ENCODE measurements at regions not wholly inside any gene's neighbourhood (a gene's known extent, or its start where the extent isn't known, plus 50 kb on each side); places are given as distances from the start of the nearest gene placed in this dataset.

GRCh38 chr12:76633415-76633814, 73.8 kb upstream of the OSBPL8 start:
- no TSS peak for BruUV-seq (replicated peaks)
- Histone ChIP-seq H3K4me1 (ENCODE audit: control insufficient read depth in 1 of 2, insufficient read depth in 2 of 2, low read length in 2 of 2) (peaks cover 0 to 11% of the 10 kb centered on the region in 2 experiments; a peak in 2 of 4 replicates), H3K9me3 (ENCODE audit: control insufficient read depth in 1 of 2, insufficient read depth in 1 of 2, low read depth in 1 of 2, low read length in 2 of 2) (no peaks in the 10 kb centered on the region), H3K9me2 (ENCODE audit: insufficient read depth) (no peaks in the 10 kb centered on the region), H3K79me2 (ENCODE audit: insufficient read depth, low read length) (no peaks in the 10 kb centered on the region), H3K9ac (ENCODE audit: low read length) (no peak overlapping the region), H3K4me2 (ENCODE audit: low read length) (no peak overlapping the region), H3K4me3 (replicated peaks in 1 of 2; ENCODE audit: low read depth in 1 of 2, low read length in 2 of 2) (no peak overlapping the region), H3K36me3 (ENCODE audit: control insufficient read depth in 1 of 2, insufficient read depth in 2 of 2, low read length in 2 of 2) (no peaks in the 10 kb centered on the region), H3K27ac (ENCODE audit: low read depth, low read length) (no peak overlapping the region), H4K20me1 (ENCODE audit: insufficient read depth) (no peaks in the 10 kb centered on the region), H2AFZ (ENCODE audit: low read depth, low read length, poor library complexity, severe bottlenecking) (no peak overlapping the region), H3K27me3 (ENCODE audit: insufficient read depth, low read length) (no peaks in the 10 kb centered on the region)
- intact Hi-C loops (cut with micrococcal nuclease): no loop called here
- DNase-seq (ENCODE audit: low read depth, low spot score): no peak
- TF ChIP-seq ZBTB33 (IDR thresholded peaks at IDR 0.05; ENCODE audit: extremely low read depth, insufficient replicate concordance, low read length) (no peak), JUND (IDR thresholded peaks at IDR 0.05) (no peak), ZNF274 (IDR thresholded peaks at IDR 0.05; ENCODE audit: low read depth, low read length) (no peak), POLR2A (IDR thresholded peaks at IDR 0.05; ENCODE audit: borderline replicate concordance, extremely low read depth, insufficient read depth, insufficient read length) (no peak), CTCF (IDR thresholded peaks at IDR 0.05 in 2 of 3, conservative IDR thresholded peaks at IDR 0.05 in 1 of 3; ENCODE audit: borderline replicate concordance in 1 of 3, insufficient read depth in 1 of 3, low read depth in 2 of 3, low read length in 2 of 3) (no peak), POLR2AphosphoS5 (IDR thresholded peaks at IDR 0.05; ENCODE audit: low read depth, low read length) (no peak), ZFX (IDR thresholded peaks at IDR 0.05) (no peak), SP1 (IDR thresholded peaks at IDR 0.05; ENCODE audit: low read depth) (no peak), EZH2 (IDR thresholded peaks at IDR 0.05) (no peak), MAX (IDR thresholded peaks at IDR 0.05) (no peak), REST (IDR thresholded peaks at IDR 0.05; ENCODE audit: low read depth) (no peak), CBX3 (IDR thresholded peaks at IDR 0.05; ENCODE audit: low read depth) (no peak), TCF7L2 (IDR thresholded peaks at IDR 0.05; ENCODE audit: borderline replicate concordance, extremely low read depth, insufficient read depth, insufficient read length) (no peak), FOSL1 (IDR thresholded peaks at IDR 0.05; ENCODE audit: low read depth) (no peak), ELF1 (IDR thresholded peaks at IDR 0.05; ENCODE audit: borderline replicate concordance, low read depth) (no peak), EGR1 (IDR thresholded peaks at IDR 0.05; ENCODE audit: low read depth) (no peak)
- no peak for ATAC-seq
- ChIA-PET POLR2A (no interaction called here), RAD21 (ENCODE audit: low non-redundant PET in 1 of 2, low total read pairs in 2 of 2, uncharacterized antibody in 2 of 2, unreplicated experiment in 2 of 2) (no interaction called here), CTCF (interaction anchor here (1.1 to 1.3 kb wide), 2 partner anchors 187 to 377 kb away, joined by 3 to 4 read pairs; no protein-coding TSS in a partner anchor)

All from HCT116 (cell line).